ENCODE measurements at regions not wholly inside any gene's neighbourhood (a gene's known extent, or its start where the extent isn't known, plus 50 kb on each side); places are given as distances from the start of the nearest gene placed in this dataset.

GRCh38 chr20:12763406-12763805 is 245.4 kb upstream of the SPTLC3 start:
- DNase-seq = no peak

DNA sequence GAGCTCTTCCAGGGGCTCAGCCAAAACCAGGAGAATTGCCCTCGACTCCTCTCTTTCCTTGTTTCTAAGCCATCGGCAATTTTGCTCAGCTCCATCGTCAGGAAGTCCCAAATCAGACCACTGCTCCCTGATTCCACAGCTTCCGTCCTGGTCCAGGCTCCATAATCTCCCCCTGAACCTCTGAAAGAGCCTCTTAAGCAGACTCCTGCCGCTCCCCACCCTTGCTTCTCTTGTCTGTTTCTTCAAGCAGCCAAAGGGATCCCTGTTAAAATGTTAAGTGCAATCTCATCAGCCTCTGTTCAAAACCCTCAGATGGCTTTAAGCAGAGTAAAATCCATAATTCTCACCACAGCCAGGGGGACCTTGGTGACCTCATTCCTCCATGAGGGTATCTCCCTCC is 244.7 kb upstream of the SPTLC3 start:
- DNase-seq = no peak

DNA sequence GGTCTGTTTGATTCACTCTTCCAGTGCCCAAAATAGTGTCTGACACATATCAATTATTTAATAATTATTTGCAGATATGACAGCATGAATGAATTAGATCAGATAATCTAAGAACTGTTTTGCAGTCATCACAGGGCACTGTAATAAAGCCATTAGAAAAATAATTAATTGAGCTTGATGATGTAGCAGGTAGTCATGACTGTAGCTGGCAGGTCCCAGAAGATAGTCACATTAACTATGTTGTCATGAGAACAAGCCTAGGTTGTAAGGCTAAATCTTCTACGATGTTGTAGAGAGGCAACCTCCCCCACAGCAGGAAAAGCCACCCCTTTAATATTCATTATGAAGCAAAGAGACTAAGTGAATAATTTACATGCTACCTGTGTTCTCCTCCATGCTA is 243.9 kb upstream of the SPTLC3 start:
- no peak for DNase-seq

GRCh38 chr20:12773936-12774335 is 234.8 kb upstream of the SPTLC3 start:
- DNase-seq = no peak

DNA sequence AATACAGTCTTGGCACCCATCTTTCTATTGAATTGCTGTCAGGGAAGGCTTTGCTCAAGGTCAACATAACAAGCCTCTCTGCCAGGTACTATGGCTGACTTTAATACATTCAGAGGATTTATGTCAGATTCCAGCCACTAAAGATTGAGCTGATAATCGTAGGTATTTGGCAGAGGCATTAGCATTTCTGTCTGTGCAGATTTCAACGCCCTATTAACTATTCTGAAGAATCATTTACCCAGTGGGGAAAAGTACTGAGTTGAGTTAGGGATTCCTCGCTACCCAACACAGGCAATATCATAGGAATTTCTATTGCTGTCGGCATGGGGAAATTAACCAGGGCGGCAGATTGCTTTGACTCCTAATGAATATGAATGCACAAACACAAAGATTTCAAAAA is 233.7 kb upstream of the SPTLC3 start:
- DNase-seq = no peak

DNA sequence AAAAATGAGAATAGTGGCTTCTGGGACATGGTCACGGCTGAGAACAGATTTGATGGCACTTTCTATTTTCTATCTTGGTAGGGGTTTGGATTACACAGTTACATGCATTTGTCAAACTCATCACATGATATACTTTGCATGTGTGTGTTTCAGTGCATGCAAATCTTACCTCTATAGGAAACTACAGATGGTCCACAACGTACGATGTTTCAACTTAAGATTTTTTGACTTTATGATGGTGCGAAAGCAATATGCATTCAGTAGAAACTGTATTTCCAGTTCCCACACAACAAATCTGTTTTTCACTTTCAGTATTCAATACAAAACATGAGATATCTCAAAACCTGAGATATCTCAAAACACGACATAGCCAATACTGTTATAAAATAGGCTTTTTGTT is 231.8 kb upstream of the SPTLC3 start:
- DNase-seq = no peak

GRCh38 chr20:12786276-12786675 is 222.5 kb upstream of the SPTLC3 start:
- no peak for DNase-seq

GRCh38 chr20:12788632-12789299 is 220.0 kb upstream of the SPTLC3 start:
- DNase-seq = no peak

DNA sequence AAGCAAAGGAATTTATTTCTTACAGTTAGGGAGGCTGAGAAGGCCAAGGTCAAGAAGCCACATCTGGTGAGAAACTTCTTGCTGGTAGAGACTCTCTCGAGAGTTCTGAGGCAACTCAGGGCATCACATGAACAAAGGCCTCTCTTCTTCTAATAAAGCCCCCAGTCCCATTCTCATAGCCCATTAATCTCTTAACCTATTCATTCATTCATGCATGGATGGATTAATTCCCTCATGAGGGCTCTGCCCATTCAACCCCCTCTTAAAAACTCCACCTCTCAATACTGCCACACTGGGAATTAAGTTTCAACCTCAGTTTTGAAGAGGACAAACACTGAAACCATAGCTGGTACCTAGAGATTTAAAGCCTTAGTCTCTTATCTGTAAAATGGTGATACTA is 217.9 kb upstream of the SPTLC3 start:
- no peak for DNase-seq

DNA sequence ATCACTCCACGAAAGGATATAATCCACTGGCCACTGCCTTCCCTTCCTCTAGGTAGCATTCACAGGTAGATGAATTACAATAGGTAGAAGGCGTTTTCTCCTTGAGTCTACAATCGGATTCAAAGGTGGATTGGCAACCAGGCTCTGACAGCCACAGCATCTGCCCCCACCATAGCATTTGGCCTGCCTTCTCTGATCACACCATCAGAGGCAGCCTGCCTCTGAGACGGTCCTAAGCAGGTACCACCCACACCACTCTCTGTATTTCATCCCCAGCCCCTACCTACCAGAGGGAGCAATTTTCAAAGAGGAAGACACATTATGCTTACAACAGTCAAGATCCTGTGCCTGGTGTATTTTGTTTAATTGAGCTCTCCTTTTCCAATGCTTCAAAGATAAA is 210.5 kb upstream of the SPTLC3 start:
- no peak for DNase-seq

DNA sequence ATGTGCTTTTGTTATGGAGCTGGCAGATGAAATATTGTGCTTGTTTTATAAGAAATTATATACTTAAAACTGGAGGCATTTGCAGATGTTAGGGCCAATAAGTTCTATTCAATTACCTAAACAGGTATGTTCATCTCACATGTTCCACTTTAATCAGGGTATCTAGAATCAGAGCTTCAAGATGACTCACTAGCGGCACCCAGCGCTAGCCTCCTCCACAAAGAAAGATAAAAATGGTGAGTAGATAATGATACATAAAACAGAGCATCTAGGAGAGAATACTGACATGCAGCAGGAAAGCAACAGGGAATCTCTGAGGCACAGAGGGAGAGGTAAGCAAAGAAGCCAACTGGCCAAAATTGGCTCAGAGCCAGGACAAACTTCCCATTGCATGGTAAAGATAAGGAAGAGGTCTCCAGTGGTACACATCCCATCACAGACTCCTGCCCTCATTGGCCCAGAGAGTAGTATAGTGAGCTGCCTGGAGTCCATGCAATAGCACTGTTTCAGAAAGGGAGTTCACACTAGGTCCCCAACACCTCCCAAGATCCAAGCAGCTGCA is 200.7 kb upstream of the SPTLC3 start:
- no peak for DNase-seq

GRCh38 chr20:12815231-12815768 is 193.5 kb upstream of the SPTLC3 start:
- no peak for DNase-seq

GRCh38 chr20:12815778-12816408 is 192.9 kb upstream of the SPTLC3 start:
- DNase-seq = no peak

- DNase-seq = no peak
These were observed 187.5 kb upstream of the SPTLC3 start for GRCh38 chr20:12821249-12821648.

DNA sequence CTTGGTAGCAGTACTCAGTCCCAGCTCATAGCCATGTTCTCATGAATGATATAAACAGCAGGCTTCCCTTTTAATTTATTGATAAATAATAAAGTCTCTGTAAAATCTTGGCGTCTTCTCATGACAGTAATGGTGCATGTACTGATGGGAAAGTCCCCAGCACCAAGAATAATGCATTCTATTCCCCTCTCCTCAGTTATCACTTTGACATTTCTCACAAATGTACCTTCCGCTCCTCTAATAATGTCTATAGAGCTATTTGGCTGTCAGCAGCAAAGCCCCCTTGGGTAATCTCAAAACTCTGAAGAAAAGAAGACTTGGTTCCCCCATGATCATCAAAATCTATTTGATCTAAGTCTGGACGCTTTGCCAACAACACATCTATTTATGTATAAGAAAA is 185.0 kb upstream of the SPTLC3 start:
- DNase-seq = no peak

DNA sequence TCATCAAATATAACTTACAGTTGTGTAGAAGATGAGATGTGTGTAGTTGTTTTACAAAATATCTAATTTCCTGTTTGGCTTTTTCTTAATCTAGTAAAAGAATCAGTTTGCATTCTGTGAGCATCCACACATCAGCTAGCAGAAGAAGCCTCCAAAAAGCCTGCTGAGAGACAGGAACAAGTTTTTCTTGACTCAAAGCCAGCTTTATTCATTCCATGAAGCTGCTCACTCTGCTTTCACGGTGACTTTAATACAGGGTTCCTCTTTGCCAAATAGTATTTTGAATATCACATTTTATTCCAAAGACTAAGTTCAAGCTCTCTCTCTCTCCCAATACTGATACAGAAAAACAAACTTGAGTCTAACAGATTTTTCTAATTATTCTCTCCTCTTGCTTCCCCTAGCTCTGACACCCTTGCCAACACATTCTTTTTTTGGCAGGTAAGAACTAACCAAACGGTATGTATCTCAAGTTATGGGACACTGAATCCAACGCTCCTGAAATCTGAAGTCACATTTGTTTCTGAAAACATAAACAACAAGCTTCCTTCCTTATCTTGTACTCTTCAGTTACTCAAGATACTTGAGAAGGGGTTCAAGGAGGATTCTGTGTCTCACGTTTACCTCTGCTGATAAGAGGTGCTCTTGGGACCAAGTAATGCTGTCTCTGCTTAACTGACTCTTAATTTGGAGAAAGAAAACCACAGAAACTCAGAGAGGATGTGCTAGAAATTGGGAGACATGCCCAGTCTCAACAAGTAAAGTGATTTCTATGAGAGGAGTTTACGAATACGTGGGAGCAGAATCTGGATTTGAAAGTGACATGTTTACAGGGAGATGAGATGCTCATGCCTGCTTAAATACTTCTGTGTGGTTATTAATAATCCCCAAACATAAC is 184.2 kb upstream of the SPTLC3 start:
- DNase-seq = no peak

DNA sequence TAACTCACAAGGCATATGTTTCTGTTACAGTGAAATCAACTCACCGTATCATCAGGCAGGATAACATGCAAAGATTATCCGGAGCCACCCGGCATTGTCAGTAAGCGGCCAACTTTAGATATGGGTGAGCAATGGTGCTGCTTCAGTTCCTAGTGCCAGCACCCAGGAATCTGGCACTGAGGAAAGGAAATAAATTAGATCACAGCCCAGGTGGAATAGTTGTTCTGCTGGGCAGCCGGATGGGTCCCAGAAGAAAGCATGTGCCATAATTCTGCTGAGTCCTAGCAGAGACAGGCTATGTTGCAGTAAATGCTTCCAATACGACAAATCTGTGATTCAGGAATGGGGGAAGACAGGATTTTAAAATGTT is 183.6 kb upstream of the SPTLC3 start:
- no peak for DNase-seq

- DNase-seq = no peak
These were observed 180.9 kb upstream of the SPTLC3 start for GRCh38 chr20:12827816-12828385.

- no peak for DNase-seq
These were observed 179.6 kb upstream of the SPTLC3 start for GRCh38 chr20:12829170-12829569.

DNA sequence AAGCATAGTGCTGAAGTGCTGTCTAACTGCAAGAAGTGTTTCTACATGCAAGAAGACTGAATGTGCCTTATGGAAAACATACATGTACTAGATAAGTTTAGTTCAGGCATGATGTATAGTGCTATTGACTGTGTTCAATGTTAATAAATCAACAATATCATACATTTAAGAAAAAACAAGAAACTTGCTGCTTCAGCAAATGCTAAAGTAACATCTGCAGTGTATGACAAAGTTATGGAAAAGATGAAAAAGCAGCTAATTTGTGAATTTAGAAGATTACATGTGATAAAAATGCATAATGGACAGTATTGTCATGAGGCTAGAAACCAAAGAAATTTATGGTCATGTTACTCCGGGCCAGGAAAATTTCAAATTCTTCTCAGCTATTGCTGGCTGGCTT is 174.9 kb upstream of the SPTLC3 start:
- no peak for DNase-seq

DNA sequence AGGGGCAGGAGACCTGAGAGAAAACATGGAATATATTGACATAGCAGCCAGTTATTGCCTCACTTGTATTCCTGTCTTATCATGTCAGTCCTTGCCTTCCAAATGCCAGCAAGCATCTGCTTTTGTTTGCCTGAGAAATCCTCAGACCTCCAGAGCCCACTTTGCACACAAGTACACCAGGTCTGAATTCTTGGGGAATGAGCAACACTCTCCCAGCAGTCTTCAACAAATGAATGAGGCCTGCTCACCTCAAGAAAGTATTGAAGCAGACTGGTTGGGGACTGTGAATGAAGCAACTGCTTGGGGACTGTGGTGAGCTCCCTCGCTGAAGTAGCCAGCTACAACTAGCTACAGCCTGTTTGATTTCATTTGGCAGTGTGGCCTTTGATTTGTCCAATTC is 172.8 kb upstream of the SPTLC3 start:
- DNase-seq = no peak

DNA sequence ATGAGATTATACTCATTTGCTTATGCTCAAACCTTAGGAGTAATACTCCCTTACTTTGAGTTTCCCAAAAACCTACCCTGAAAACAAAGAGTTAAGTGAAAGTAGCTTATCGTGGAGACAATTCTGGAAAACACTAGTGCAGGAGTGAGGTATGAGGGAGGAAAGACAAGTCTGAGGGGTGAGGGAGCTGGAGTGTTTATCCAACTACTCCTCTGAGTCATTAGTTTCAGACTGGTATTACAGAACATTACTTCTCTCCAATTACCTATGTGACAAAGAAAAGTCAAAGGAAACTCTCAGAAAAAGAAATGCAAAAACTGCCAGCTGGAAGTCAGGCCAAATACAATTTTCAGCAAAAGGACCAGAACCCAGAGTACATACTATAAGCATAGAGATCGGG is 171.1 kb upstream of the SPTLC3 start:
- DNase-seq = no peak

DNA sequence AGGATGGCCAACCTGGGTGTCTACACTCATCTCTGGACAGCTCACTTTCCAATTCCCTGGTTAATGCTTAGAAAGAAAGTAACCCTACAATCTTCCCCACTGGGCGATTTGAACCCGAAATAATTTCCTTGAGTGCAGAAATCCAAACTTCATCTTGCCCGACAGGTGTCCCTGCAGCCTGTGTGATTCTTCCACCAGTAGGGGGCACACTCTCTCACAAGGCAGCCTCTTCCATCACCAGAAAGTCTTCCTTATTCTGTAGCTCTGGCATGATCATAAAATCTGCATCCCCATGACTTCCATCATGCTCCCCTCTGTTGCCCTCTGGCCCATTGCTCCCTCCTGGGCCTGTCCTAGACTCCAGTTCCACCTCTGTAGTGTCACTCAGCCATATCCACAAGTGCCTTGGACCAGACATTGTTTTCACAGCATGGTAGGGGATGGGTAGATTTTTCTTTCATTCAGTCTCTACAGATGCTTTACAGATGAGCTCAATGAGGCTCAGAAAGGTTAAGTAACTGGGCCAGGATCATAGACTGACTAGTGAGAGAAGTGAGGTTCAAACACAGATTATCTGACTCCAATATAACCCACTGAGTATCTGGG is 170.4 kb upstream of the SPTLC3 start:
- DNase-seq = no peak

Data from NCI-H748 treated with DMSO at 0.1 percent for 48 hours (cell line).